ENCODE measurements at regions not wholly inside any gene's neighbourhood (a gene's known extent, or its start where the extent isn't known, plus 50 kb on each side); places are given as distances from the start of the nearest gene placed in this dataset.
"Not testable (repeated sequence)": the region's sequence is repeated elsewhere in the genome, so short reads cannot be mapped to it uniquely, and the experiment has no call there.

GRCh38 chr7:114152314-114152938 lies 233.6 kb upstream of the PPP1R3A start:
- H3K4me3 ChIP-seq (ENCODE audit: low read depth, low read length), result no peak overlapping the region
- no peak for DNase-seq (ENCODE audit: low read depth)
- TF ChIP-seq, protein P1, sequence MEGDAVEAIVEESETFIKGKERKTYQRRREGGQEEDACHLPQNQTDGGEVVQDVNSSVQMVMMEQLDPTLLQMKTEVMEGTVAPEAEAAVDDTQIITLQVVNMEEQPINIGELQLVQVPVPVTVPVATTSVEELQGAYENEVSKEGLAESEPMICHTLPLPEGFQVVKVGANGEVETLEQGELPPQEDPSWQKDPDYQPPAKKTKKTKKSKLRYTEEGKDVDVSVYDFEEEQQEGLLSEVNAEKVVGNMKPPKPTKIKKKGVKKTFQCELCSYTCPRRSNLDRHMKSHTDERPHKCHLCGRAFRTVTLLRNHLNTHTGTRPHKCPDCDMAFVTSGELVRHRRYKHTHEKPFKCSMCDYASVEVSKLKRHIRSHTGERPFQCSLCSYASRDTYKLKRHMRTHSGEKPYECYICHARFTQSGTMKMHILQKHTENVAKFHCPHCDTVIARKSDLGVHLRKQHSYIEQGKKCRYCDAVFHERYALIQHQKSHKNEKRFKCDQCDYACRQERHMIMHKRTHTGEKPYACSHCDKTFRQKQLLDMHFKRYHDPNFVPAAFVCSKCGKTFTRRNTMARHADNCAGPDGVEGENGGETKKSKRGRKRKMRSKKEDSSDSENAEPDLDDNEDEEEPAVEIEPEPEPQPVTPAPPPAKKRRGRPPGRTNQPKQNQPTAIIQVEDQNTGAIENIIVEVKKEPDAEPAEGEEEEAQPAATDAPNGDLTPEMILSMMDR (conservative IDR thresholded peaks at IDR 0.05; ENCODE audit: low read depth, low read length), result no peak

GRCh38 chr7:114151777-114152176 lies 233.0 kb upstream of the PPP1R3A start:
- DNase-seq (ENCODE audit: low read depth), result no peak
- no peak overlapping the region for H3K4me3 ChIP-seq (ENCODE audit: low read depth, low read length)
- TF ChIP-seq, protein P1 (conservative IDR thresholded peaks at IDR 0.05; ENCODE audit: low read depth, low read length), result no peak

GRCh38 chr7:114150689-114151088 lies 231.9 kb upstream of the PPP1R3A start:
- TF ChIP-seq, protein P1 (conservative IDR thresholded peaks at IDR 0.05; ENCODE audit: low read depth, low read length), result no peak
- DNase-seq (ENCODE audit: low read depth), result no peak
- no peak overlapping the region for H3K4me3 ChIP-seq (ENCODE audit: low read depth, low read length)

- peak; percentile 31 for DNase-seq (ENCODE audit: low read depth)
- no peak overlapping the region for H3K4me3 ChIP-seq (ENCODE audit: low read depth, low read length)
- TF ChIP-seq, protein P1 (conservative IDR thresholded peaks at IDR 0.05; ENCODE audit: low read depth, low read length), result no peak
Measured at GRCh38 chr7:114148779-114149178, 230.0 kb upstream of the PPP1R3A start.

- no peak overlapping the region for H3K4me3 ChIP-seq (ENCODE audit: low read depth, low read length)
- DNase-seq (ENCODE audit: low read depth), result no peak
- TF ChIP-seq, protein P1 (conservative IDR thresholded peaks at IDR 0.05; ENCODE audit: low read depth, low read length), result no peak
Measured at GRCh38 chr7:114141415-114141814, 222.6 kb upstream of the PPP1R3A start.

DNA sequence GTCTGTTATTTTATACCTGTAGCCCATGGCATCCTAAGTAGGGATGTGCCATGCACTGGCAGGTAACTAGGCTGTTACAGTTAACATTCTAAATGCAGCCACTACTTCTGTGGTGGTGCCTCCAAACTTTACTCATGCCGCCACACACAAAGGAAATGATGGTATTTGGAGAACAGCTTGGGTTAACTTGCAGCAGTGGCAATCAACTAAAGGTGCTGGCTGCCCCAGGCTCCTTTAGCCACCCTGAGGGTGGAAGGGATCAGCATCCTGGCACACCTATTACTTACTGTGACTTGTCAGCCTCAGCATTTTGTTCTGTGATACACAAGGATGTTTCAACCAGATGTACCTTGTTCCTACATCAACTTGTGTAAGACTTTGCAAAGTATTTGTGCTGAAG lies 221.8 kb upstream of the PPP1R3A start:
- no peak for DNase-seq (ENCODE audit: low read depth)

GRCh38 chr7:114139690-114140089 lies 220.9 kb upstream of the PPP1R3A start:
- not testable (repeated sequence) for DNase-seq (ENCODE audit: low read depth); H3K4me3 ChIP-seq (ENCODE audit: low read depth, low read length)

More for the DNA sequence above, 221.8 kb upstream of the PPP1R3A start:
- TF ChIP-seq, protein P1 (conservative IDR thresholded peaks at IDR 0.05; ENCODE audit: low read depth, low read length), result no peak
- no peak overlapping the region for H3K4me3 ChIP-seq (ENCODE audit: low read depth, low read length)
